ENCODE measurements at regions not wholly inside any gene's neighbourhood (a gene's known extent, or its start where the extent isn't known, plus 50 kb on each side); places are given as distances from the start of the nearest gene placed in this dataset.

DNA sequence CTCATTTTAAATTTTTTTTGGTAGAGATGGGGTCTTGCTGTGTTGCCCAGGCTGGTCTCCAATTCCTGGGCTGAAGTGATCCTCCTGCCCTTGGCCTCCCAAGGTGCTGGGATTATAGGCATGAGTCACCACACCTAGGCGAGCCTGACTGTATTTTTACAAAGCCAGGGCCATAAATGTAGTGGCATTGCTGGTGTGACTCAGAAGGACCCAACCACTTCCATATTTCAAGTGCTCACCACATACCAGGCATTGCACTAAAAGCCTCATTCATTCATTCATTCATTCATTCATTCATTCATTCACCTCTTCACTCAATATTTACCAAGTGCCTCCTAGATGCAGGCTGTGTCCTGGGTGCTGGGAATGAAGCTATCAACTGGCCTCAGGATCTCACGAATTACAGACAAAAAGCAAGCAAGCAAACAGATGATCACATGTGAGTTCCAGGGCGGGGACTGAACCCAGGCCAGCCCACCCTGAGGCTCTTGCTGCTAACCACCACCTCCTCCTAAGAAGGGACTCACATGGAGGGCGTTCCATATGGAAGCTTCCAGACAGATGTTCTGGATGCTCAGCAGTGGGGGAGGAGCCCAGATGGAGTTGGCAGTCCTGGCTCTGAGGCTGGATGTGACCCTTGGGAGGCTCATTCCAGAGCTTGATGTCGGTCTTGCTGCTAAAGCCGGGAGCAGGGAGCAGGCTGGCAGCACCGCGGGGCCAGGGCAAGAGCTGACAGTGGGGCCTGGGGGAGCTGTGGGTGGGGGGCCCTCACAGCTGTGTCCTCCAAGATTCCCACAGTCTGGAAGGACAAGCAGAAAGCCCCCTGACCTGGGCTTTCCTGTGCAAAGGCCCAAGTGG lies 158.8 kb downstream of the CTTN start:
- TF ChIP-seq, protein P1, sequence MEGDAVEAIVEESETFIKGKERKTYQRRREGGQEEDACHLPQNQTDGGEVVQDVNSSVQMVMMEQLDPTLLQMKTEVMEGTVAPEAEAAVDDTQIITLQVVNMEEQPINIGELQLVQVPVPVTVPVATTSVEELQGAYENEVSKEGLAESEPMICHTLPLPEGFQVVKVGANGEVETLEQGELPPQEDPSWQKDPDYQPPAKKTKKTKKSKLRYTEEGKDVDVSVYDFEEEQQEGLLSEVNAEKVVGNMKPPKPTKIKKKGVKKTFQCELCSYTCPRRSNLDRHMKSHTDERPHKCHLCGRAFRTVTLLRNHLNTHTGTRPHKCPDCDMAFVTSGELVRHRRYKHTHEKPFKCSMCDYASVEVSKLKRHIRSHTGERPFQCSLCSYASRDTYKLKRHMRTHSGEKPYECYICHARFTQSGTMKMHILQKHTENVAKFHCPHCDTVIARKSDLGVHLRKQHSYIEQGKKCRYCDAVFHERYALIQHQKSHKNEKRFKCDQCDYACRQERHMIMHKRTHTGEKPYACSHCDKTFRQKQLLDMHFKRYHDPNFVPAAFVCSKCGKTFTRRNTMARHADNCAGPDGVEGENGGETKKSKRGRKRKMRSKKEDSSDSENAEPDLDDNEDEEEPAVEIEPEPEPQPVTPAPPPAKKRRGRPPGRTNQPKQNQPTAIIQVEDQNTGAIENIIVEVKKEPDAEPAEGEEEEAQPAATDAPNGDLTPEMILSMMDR (IDR thresholded peaks at IDR 0.05) = no peak
- TF ChIP-seq POLR2A (IDR thresholded peaks at IDR 0.05) = no peak

Data from thyroid gland (tissue), 4 donors.